ENCODE measurements at regions not wholly inside any gene's neighbourhood (a gene's known extent, or its start where the extent isn't known, plus 50 kb on each side); places are given as distances from the start of the nearest gene placed in this dataset.
"Not testable (repeated sequence)": the region's sequence is repeated elsewhere in the genome, so short reads cannot be mapped to it uniquely, and the experiment has no call there.

DNA sequence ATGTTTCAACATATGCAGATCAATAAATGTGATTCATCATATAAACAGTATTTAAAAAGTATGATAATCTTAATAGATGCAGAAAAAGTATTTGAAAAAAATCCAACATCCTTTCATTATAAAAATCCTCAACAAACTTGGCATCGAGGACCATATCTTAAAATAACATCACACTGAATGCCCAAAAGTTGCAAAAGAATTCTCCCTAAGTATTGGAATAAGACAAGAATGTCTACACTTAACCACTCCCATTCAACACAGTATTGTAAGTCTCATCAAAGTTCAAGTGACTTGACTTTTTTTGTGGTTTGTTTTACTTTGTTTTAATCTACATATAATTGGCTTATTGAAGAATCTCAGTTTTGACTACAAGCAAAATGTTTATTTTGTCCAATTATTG lies 779.0 kb upstream of the SLIT2 start:
- Histone ChIP-seq H3K9me3 (ENCODE audit: control insufficient read depth, low read length) (no peaks in the 10 kb centered on the region), H3K4ac (ENCODE audit: low read depth in 1 of 2, low read length in 2 of 2) (no peak overlapping the region), H3K36me3 (ENCODE audit: control insufficient read depth in 1 of 2, insufficient read depth in 2 of 2, low read depth in 1 of 2, low read length in 2 of 2) (no peaks in the 10 kb centered on the region), H3K4me1 (ENCODE audit: control insufficient read depth, insufficient read depth, low read depth, low read length) (no peaks in the 10 kb centered on the region), H3K4me2 (ENCODE audit: low read length, poor library complexity, severe bottlenecking) (no peak overlapping the region), H3K27ac (ENCODE audit: low read length, poor library complexity, severe bottlenecking) (no peak overlapping the region), H2AK5ac (ENCODE audit: low read length, severe bottlenecking) (no peak overlapping the region), H4K8ac (ENCODE audit: low read length) (no peak overlapping the region), H3K27me3 (ENCODE audit: control insufficient read depth in 1 of 2, insufficient read depth in 1 of 2, low read length in 2 of 2) (no peaks in the 10 kb centered on the region), H3K14ac (ENCODE audit: low read length in 2 of 2) (no peak overlapping the region), H3K9ac (ENCODE audit: low read length) (no peak overlapping the region), H2BK5ac (ENCODE audit: low read depth, low read length, poor library complexity, severe bottlenecking) (no peak overlapping the region), H4K91ac (ENCODE audit: low read length) (no peak overlapping the region), H3K18ac (ENCODE audit: low read depth in 1 of 2, low read length in 2 of 2) (no peak overlapping the region), H2BK12ac (ENCODE audit: low read length in 2 of 2) (no peak overlapping the region), H3K23ac (ENCODE audit: low read length in 2 of 2) (no peak overlapping the region), H2BK120ac (ENCODE audit: low read depth, low read length) (no peak overlapping the region), H3K4me3 (ENCODE audit: insufficient read depth in 1 of 2, low read depth in 1 of 2, low read length in 2 of 2) (no peak overlapping the region), H3K79me1 (replicated peaks; ENCODE audit: low read length, poor library complexity, severe bottlenecking) (no peaks in the 10 kb centered on the region), H2AFZ (ENCODE audit: low read depth, low read length) (no peak overlapping the region), H2BK15ac (ENCODE audit: low read depth, poor library complexity, severe bottlenecking) (no peak overlapping the region)
- no peak for DNase-seq
- WGBS, result 90% methylated on average over 1 of the region's 1 CpG

DNA sequence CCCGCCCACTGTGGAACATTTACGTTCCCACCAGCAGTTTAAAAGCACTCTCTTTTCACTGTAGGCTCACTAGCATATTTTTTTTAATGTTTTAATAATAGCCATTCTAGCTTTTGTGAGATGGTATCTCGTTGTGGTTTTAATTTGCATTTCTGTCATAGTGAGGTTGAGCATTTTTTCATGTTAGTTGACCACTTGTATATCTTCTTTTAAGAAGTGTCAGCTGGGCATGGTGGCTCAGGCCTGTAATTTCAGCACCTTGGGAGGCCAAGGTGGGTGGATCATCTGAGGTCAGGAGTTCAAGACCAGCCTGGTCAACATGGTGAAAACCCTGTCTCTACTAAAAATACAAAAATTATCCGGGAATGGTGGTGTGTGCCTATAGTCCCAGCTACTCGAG lies 781.7 kb upstream of the SLIT2 start:
- H3K14ac ChIP-seq (ENCODE audit: low read length in 2 of 2); H4K8ac ChIP-seq (ENCODE audit: low read length); H2AFZ ChIP-seq (ENCODE audit: low read depth, low read length); H3K23ac ChIP-seq (ENCODE audit: low read length in 2 of 2); H3K9me3 ChIP-seq (ENCODE audit: control insufficient read depth, low read length); H2BK15ac ChIP-seq (ENCODE audit: low read depth, poor library complexity, severe bottlenecking); H3K27ac ChIP-seq (ENCODE audit: low read length, poor library complexity, severe bottlenecking); H3K4me2 ChIP-seq (ENCODE audit: low read length, poor library complexity, severe bottlenecking); DNase-seq; H2AK5ac ChIP-seq (ENCODE audit: low read length, severe bottlenecking); H3K79me1 ChIP-seq (replicated peaks; ENCODE audit: low read length, poor library complexity, severe bottlenecking); H3K36me3 ChIP-seq (ENCODE audit: control insufficient read depth in 1 of 2, insufficient read depth in 2 of 2, low read depth in 1 of 2, low read length in 2 of 2); H2BK120ac ChIP-seq (ENCODE audit: low read depth, low read length); H3K9ac ChIP-seq (ENCODE audit: low read length); H4K91ac ChIP-seq (ENCODE audit: low read length); H3K4ac ChIP-seq (ENCODE audit: low read depth in 1 of 2, low read length in 2 of 2); H3K27me3 ChIP-seq (ENCODE audit: control insufficient read depth in 1 of 2, insufficient read depth in 1 of 2, low read length in 2 of 2); H3K4me1 ChIP-seq (ENCODE audit: control insufficient read depth, insufficient read depth, low read depth, low read length); H2BK5ac ChIP-seq (ENCODE audit: low read depth, low read length, poor library complexity, severe bottlenecking); H3K18ac ChIP-seq (ENCODE audit: low read depth in 1 of 2, low read length in 2 of 2); H2BK12ac ChIP-seq (ENCODE audit: low read length in 2 of 2); H3K4me3 ChIP-seq (ENCODE audit: insufficient read depth in 1 of 2, low read depth in 1 of 2, low read length in 2 of 2): not testable (repeated sequence)
- 93% methylated on average over 4 of the region's 5 CpGs for WGBS

DNA sequence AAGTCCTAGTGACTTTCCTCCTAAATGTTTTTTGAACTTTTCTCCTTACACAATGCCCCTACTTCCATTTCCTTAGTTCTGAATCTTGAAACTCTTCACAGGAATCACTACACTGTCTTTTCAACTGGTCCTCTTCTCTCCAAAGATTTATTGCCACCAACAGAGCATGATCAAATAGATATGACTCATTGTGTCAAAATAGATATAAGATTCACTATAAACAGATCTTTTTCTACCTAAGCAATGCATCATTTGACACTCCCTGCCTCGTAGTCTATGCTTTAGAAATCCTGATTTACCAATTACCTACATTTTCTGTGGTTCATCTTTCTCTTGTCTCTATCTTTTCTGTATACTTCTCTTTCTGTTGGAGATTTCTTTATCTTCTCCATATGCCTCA lies 789.6 kb upstream of the SLIT2 start:
- Histone ChIP-seq H3K36me3 (ENCODE audit: control insufficient read depth in 1 of 2, insufficient read depth in 2 of 2, low read depth in 1 of 2, low read length in 2 of 2) (no peaks in the 10 kb centered on the region), H2BK5ac (ENCODE audit: low read depth, low read length, poor library complexity, severe bottlenecking) (no peak overlapping the region), H3K4ac (ENCODE audit: low read depth in 1 of 2, low read length in 2 of 2) (no peak overlapping the region), H3K18ac (ENCODE audit: low read depth in 1 of 2, low read length in 2 of 2) (no peak overlapping the region), H3K79me1 (replicated peaks; ENCODE audit: low read length, poor library complexity, severe bottlenecking) (no peaks in the 10 kb centered on the region), H3K4me3 (ENCODE audit: insufficient read depth in 1 of 2, low read depth in 1 of 2, low read length in 2 of 2) (no peak overlapping the region), H3K4me2 (ENCODE audit: low read length, poor library complexity, severe bottlenecking) (no peak overlapping the region), H3K23ac (ENCODE audit: low read length in 2 of 2) (no peak overlapping the region), H3K27ac (ENCODE audit: low read length, poor library complexity, severe bottlenecking) (no peak overlapping the region), H2BK12ac (ENCODE audit: low read length in 2 of 2) (no peak overlapping the region), H2BK120ac (ENCODE audit: low read depth, low read length) (no peak overlapping the region), H3K9ac (ENCODE audit: low read length) (no peak overlapping the region), H3K9me3 (ENCODE audit: control insufficient read depth, low read length) (no peaks in the 10 kb centered on the region), H2AK5ac (ENCODE audit: low read length, severe bottlenecking) (no peak overlapping the region), H3K4me1 (ENCODE audit: control insufficient read depth, insufficient read depth, low read depth, low read length) (no peaks in the 10 kb centered on the region), H3K14ac (ENCODE audit: low read length in 2 of 2) (no peak overlapping the region), H4K91ac (ENCODE audit: low read length) (no peak overlapping the region), H3K27me3 (ENCODE audit: control insufficient read depth in 1 of 2, insufficient read depth in 1 of 2, low read length in 2 of 2) (no peaks in the 10 kb centered on the region), H4K8ac (ENCODE audit: low read length) (no peak overlapping the region), H2BK15ac (ENCODE audit: low read depth, poor library complexity, severe bottlenecking) (no peak overlapping the region), H2AFZ (ENCODE audit: low read depth, low read length) (no peak overlapping the region)
- 88% methylated on average over 1 of the region's 1 CpG for WGBS
- DNase-seq, result no peak

DNA sequence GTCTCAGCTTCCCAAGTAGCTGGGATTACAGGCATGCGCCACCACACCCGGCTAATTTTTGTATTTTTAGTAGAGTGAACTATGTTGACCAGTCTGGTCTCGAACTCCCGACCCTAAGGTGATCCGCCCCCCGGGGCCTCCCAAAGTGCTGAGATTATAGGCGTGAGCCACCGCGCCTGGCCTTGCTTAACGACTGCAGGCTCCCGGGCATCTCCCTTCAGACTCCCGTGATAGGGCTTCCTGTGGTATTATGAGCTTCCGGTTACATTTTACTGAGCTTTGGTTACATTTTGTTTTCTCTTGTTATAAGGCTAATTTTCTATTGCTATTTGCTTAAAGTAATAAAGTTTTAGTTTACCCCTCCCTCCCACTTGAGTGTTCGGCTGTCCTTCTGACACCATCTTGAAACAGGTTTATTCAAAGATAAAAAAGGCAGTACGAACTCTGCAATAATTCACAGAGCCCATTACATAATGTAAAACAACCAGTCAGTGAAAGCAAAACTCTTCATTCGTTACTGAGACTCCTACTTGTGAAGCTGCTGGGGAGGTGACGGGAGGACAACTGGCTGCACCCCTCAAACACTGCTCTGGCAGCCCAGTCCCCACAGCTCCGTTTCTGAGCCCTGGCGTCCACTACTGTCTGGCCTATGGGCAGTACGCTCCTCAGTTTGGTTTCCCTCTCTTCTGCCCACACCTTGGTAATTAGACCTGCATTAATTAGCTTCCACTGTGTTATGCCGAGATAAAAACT lies 795.7 kb upstream of the SLIT2 start:
- 94% methylated on average over 19 of the region's 21 CpGs for WGBS
- H2BK120ac ChIP-seq (ENCODE audit: low read depth, low read length), result no peak overlapping the region
- H3K79me1 ChIP-seq (replicated peaks; ENCODE audit: low read length, poor library complexity, severe bottlenecking), result no peaks in the 10 kb centered on the region
- H2AFZ ChIP-seq (ENCODE audit: low read depth, low read length), result no peak overlapping the region
- H3K4me2 ChIP-seq (ENCODE audit: low read length, poor library complexity, severe bottlenecking), result no peak overlapping the region
- H3K9ac ChIP-seq (ENCODE audit: low read length), result no peak overlapping the region
- H3K23ac ChIP-seq (ENCODE audit: low read length in 2 of 2), result no peak overlapping the region
- no peak overlapping the region for H3K4ac ChIP-seq (ENCODE audit: low read depth in 1 of 2, low read length in 2 of 2)
- no peak overlapping the region for H2BK15ac ChIP-seq (ENCODE audit: low read depth, poor library complexity, severe bottlenecking)
- H2BK5ac ChIP-seq (ENCODE audit: low read depth, low read length, poor library complexity, severe bottlenecking), result no peak overlapping the region
- H3K27me3 ChIP-seq (ENCODE audit: control insufficient read depth in 1 of 2, insufficient read depth in 1 of 2, low read length in 2 of 2), result no peaks in the 10 kb centered on the region
- H4K8ac ChIP-seq (ENCODE audit: low read length), result no peak overlapping the region
- no peaks in the 10 kb centered on the region for H3K36me3 ChIP-seq (ENCODE audit: control insufficient read depth in 1 of 2, insufficient read depth in 2 of 2, low read depth in 1 of 2, low read length in 2 of 2)
- no peak overlapping the region for H3K27ac ChIP-seq (ENCODE audit: low read length, poor library complexity, severe bottlenecking)
- no peak overlapping the region for H3K4me3 ChIP-seq (ENCODE audit: insufficient read depth in 1 of 2, low read depth in 1 of 2, low read length in 2 of 2)
- no peak overlapping the region for H2BK12ac ChIP-seq (ENCODE audit: low read length in 2 of 2)
- no peaks in the 10 kb centered on the region for H3K4me1 ChIP-seq (ENCODE audit: control insufficient read depth, insufficient read depth, low read depth, low read length)
- no peak overlapping the region for H3K18ac ChIP-seq (ENCODE audit: low read depth in 1 of 2, low read length in 2 of 2)
- no peak for DNase-seq
- H4K91ac ChIP-seq (ENCODE audit: low read length), result no peak overlapping the region
- H3K14ac ChIP-seq (ENCODE audit: low read length in 2 of 2), result no peak overlapping the region
- peaks cover 3% of the 10 kb centered on the region for H3K9me3 ChIP-seq (ENCODE audit: control insufficient read depth, low read length)
- no peak overlapping the region for H2AK5ac ChIP-seq (ENCODE audit: low read length, severe bottlenecking)

Data from mesenchymal stem cell (in vitro differentiated cells and primary cell).